PC-3 (cell line): ENCODE measurements at regions not wholly inside any gene's neighbourhood (a gene's known extent, or its start where the extent isn't known, plus 50 kb on each side); places are given as distances from the start of the nearest gene placed in this dataset.

Experiments used
- CTCF ChIP-seq: fragments of 300-600 bp; sonication (generic); conservative IDR thresholded peaks from 2 replicates; pipeline ENCODE4 v1.5.1; 2017; ENCODE audit warnings: antibody characterized with exemption, low read depth, mild to moderate bottlenecking, low read length
- EZH2 ChIP-seq: fragments of 300-600 bp; sonication (generic); IDR thresholded peaks from one replicate; pipeline ENCODE4 v1.6.1; 2017; ENCODE audit warnings: antibody characterized with exemption, mild to moderate bottlenecking, low read length; ENCODE audit not compliant: unreplicated experiment

GRCh38 chr2:8046849-8047248 lies 635.0 kb upstream of the ID2 start:
- TF ChIP-seq EZH2 = no peak
- TF ChIP-seq CTCF = no peak
